ENCODE measurements at regions not wholly inside any gene's neighbourhood (a gene's known extent, or its start where the extent isn't known, plus 50 kb on each side); places are given as distances from the start of the nearest gene placed in this dataset.

- 100% methylated on average over 1 of the region's 5 CpGs for WGBS (ENCODE audit: insufficient coverage)
- H3K27ac Mint-ChIP-seq: no peak overlapping the region
- intact Hi-C loops (cut with micrococcal nuclease): no loop called here
Measured at GRCh38 chr3:156620901-156621300, 53.5 kb upstream of the TIPARP start.

GRCh38 chr3:156620260-156620659, 54.1 kb upstream of the TIPARP start:
- intact Hi-C loops (cut with micrococcal nuclease): no loop called here
- WGBS (ENCODE audit: insufficient coverage): 82% methylated on average over 1 of the region's 2 CpGs
- no peak overlapping the region for H3K4me2 ChIP-seq (replicated peaks; ENCODE audit: extremely low read depth, low read length, poor library complexity, severe bottlenecking)

More at GRCh38 chr3:156620901-156621300, 53.5 kb upstream of the TIPARP start:
- Mint-ChIP-seq H3K9me3 (peaks cover 0 to 2% (median 0%) of the 10 kb centered on the region in 7 donors), H3K4me3 (no peak overlapping the region), H3K27me3 (ENCODE audit: low read depth in 3 of 3) (peaks cover 0 to 2% (median 2%) of the 10 kb centered on the region in 3 donors), H3K36me3 (no peaks in the 10 kb centered on the region), H3K4me1 (no peaks in the 10 kb centered on the region)
- no peak overlapping the region for H3K27ac ChIP-seq (ENCODE audit: low read depth in 1 of 2, low read length in 2 of 2)
- no peak overlapping the region for H3K4me3 ChIP-seq (replicated peaks in 1 of 3; ENCODE audit: low read depth in 2 of 3, low read length in 3 of 3)
- H4K20me1 ChIP-seq (ENCODE audit: insufficient read depth, low read length): no peaks in the 10 kb centered on the region
- no peak overlapping the region for H3K9ac ChIP-seq (ENCODE audit: insufficient read depth, low read length, poor library complexity, severe bottlenecking)
- H3K4me1 ChIP-seq (ENCODE audit: control insufficient read depth in 1 of 2, insufficient read depth in 2 of 2, low read length in 2 of 2): no peaks in the 10 kb centered on the region
- no peak overlapping the region for H2AFZ ChIP-seq (ENCODE audit: insufficient read depth, low read depth, low read length, poor library complexity, severe bottlenecking)
- H3K27me3 ChIP-seq (ENCODE audit: control insufficient read depth in 2 of 2, insufficient read depth in 2 of 2, low read length in 2 of 2): no peaks in the 10 kb centered on the region
- no peaks in the 10 kb centered on the region for H3K36me3 ChIP-seq (replicated peaks in 1 of 2; ENCODE audit: control insufficient read depth in 1 of 2, insufficient read depth in 2 of 2, low read length in 2 of 2)
- H3K9me3 ChIP-seq (replicated peaks in 1 of 2; ENCODE audit: control insufficient read depth in 1 of 2, insufficient read depth in 1 of 2, low read length in 2 of 2): no peaks in the 10 kb centered on the region
- DNase-seq: no peak
- TF ChIP-seq, protein P1, sequence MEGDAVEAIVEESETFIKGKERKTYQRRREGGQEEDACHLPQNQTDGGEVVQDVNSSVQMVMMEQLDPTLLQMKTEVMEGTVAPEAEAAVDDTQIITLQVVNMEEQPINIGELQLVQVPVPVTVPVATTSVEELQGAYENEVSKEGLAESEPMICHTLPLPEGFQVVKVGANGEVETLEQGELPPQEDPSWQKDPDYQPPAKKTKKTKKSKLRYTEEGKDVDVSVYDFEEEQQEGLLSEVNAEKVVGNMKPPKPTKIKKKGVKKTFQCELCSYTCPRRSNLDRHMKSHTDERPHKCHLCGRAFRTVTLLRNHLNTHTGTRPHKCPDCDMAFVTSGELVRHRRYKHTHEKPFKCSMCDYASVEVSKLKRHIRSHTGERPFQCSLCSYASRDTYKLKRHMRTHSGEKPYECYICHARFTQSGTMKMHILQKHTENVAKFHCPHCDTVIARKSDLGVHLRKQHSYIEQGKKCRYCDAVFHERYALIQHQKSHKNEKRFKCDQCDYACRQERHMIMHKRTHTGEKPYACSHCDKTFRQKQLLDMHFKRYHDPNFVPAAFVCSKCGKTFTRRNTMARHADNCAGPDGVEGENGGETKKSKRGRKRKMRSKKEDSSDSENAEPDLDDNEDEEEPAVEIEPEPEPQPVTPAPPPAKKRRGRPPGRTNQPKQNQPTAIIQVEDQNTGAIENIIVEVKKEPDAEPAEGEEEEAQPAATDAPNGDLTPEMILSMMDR (IDR thresholded peaks at IDR 0.05): no peak
- H3K4me2 ChIP-seq (replicated peaks; ENCODE audit: extremely low read depth, low read length, poor library complexity, severe bottlenecking): no peak overlapping the region
- H3K79me2 ChIP-seq (ENCODE audit: insufficient read depth, low read length): no peaks in the 10 kb centered on the region

More at GRCh38 chr3:156620260-156620659, 54.1 kb upstream of the TIPARP start:
- no peaks in the 10 kb centered on the region for H3K36me3 ChIP-seq (replicated peaks in 1 of 2; ENCODE audit: control insufficient read depth in 1 of 2, insufficient read depth in 2 of 2, low read length in 2 of 2)
- no peaks in the 10 kb centered on the region for H3K4me1 ChIP-seq (ENCODE audit: control insufficient read depth in 1 of 2, insufficient read depth in 2 of 2, low read length in 2 of 2)
- no peak overlapping the region for H3K9ac ChIP-seq (ENCODE audit: insufficient read depth, low read length, poor library complexity, severe bottlenecking)
- no peak for DNase-seq
- no peak overlapping the region for H3K4me3 ChIP-seq (replicated peaks in 1 of 3; ENCODE audit: low read depth in 2 of 3, low read length in 3 of 3)
- H3K36me3 Mint-ChIP-seq: no peaks in the 10 kb centered on the region
- H3K27ac ChIP-seq (ENCODE audit: low read depth in 1 of 2, low read length in 2 of 2): no peak overlapping the region
- H4K20me1 ChIP-seq (ENCODE audit: insufficient read depth, low read length): no peaks in the 10 kb centered on the region
- no peak overlapping the region for H3K4me3 Mint-ChIP-seq
- no peaks in the 10 kb centered on the region for H3K27me3 ChIP-seq (ENCODE audit: control insufficient read depth in 2 of 2, insufficient read depth in 2 of 2, low read length in 2 of 2)
- H2AFZ ChIP-seq (ENCODE audit: insufficient read depth, low read depth, low read length, poor library complexity, severe bottlenecking): no peak overlapping the region
- no peaks in the 10 kb centered on the region for H3K79me2 ChIP-seq (ENCODE audit: insufficient read depth, low read length)
- no peaks in the 10 kb centered on the region for H3K9me3 ChIP-seq (replicated peaks in 1 of 2; ENCODE audit: control insufficient read depth in 1 of 2, insufficient read depth in 1 of 2, low read length in 2 of 2)
- no peak overlapping the region for H3K27ac Mint-ChIP-seq
- H3K9me3 Mint-ChIP-seq: peaks cover 0 to 2% (median 0%) of the 10 kb centered on the region in 7 donors
- no peaks in the 10 kb centered on the region for H3K4me1 Mint-ChIP-seq
- TF ChIP-seq, protein P1 (IDR thresholded peaks at IDR 0.05): no peak
- peaks cover 0 to 2% (median 2%) of the 10 kb centered on the region in 3 donors for H3K27me3 Mint-ChIP-seq (ENCODE audit: low read depth in 3 of 3)

Data from CD14-positive monocyte (primary cell).